GM19043 (cell line): ENCODE measurements at regions not wholly inside any gene's neighbourhood (a gene's known extent, or its start where the extent isn't known, plus 50 kb on each side); places are given as distances from the start of the nearest gene placed in this dataset.

Experiments
- ATAC-seq: cut with Tn5 transposase; IDR thresholded peaks from one replicate; pipeline ENCODE4 v1.9.1; 2021; ENCODE audit warnings: low read depth; ENCODE audit not compliant: unreplicated experiment

- ATAC-seq = no peak
Observed at GRCh38 chr2:81276595-81276994, 972.0 kb upstream of the LRRTM1 start.

- ATAC-seq = no peak
Observed at GRCh38 chr2:81266106-81266505, 961.6 kb upstream of the LRRTM1 start.

- ATAC-seq = no peak
Observed at GRCh38 chr2:81263989-81264388, 959.4 kb upstream of the LRRTM1 start.

- no peak for ATAC-seq
Observed at GRCh38 chr2:81260320-81260719, 955.8 kb upstream of the LRRTM1 start.

GRCh38 chr2:81250270-81250669, 945.7 kb upstream of the LRRTM1 start:
- ATAC-seq = peak; percentile 61

- no peak for ATAC-seq
Observed at GRCh38 chr2:81249152-81249551, 944.6 kb upstream of the LRRTM1 start.

GRCh38 chr2:81247648-81248047, 943.1 kb upstream of the LRRTM1 start:
- ATAC-seq = no peak

- ATAC-seq = no peak
Observed at GRCh38 chr2:81242501-81242900, 937.9 kb upstream of the LRRTM1 start.

GRCh38 chr2:81238462-81238861, 933.9 kb upstream of the LRRTM1 start:
- ATAC-seq = no peak

- ATAC-seq = no peak
Observed at GRCh38 chr2:81235601-81236000, 931.0 kb upstream of the LRRTM1 start.

- no peak for ATAC-seq
Observed at GRCh38 chr2:81234711-81235110, 930.2 kb upstream of the LRRTM1 start.

GRCh38 chr2:81225756-81226155, 921.2 kb upstream of the LRRTM1 start:
- no peak for ATAC-seq

- no peak for ATAC-seq
Observed at GRCh38 chr2:81213598-81213997, 909.0 kb upstream of the LRRTM1 start.

- no peak for ATAC-seq
Observed at GRCh38 chr2:81206216-81206615, 901.7 kb upstream of the LRRTM1 start.

GRCh38 chr2:81196933-81197628, 892.5 kb upstream of the LRRTM1 start:
- ATAC-seq = no peak

- no peak for ATAC-seq
Observed at GRCh38 chr2:81196383-81196851, 891.9 kb upstream of the LRRTM1 start.

- ATAC-seq = no peak
Observed at GRCh38 chr2:81195774-81196382, 891.3 kb upstream of the LRRTM1 start.

- no peak for ATAC-seq
Observed at GRCh38 chr2:81195017-81195773, 890.6 kb upstream of the LRRTM1 start.

- ATAC-seq = no peak
Observed at GRCh38 chr2:81194581-81194980, 890.0 kb upstream of the LRRTM1 start.

GRCh38 chr2:81194176-81194575, 889.6 kb upstream of the LRRTM1 start:
- ATAC-seq = no peak

GRCh38 chr2:81181845-81182244, 877.3 kb upstream of the LRRTM1 start:
- ATAC-seq = no peak

GRCh38 chr2:81171447-81171846, 866.9 kb upstream of the LRRTM1 start:
- no peak for ATAC-seq
